Activated CD4-positive, alpha-beta T cell treated with anti-CD3 and anti-CD28 coated beads for 4 hours (primary cell): ENCODE measurements at regions not wholly inside any gene's neighbourhood (a gene's known extent, or its start where the extent isn't known, plus 50 kb on each side); places are given as distances from the start of the nearest gene placed in this dataset.
"Not testable (repeated sequence)": the region's sequence is repeated elsewhere in the genome, so short reads cannot be mapped to it uniquely, and the experiment has no call there.

Experiments
- DNase-seq, 2 donors: peaks; one replicate each; pipeline ENCODE4 v3.0.0-alpha.2; 2020

DNA sequence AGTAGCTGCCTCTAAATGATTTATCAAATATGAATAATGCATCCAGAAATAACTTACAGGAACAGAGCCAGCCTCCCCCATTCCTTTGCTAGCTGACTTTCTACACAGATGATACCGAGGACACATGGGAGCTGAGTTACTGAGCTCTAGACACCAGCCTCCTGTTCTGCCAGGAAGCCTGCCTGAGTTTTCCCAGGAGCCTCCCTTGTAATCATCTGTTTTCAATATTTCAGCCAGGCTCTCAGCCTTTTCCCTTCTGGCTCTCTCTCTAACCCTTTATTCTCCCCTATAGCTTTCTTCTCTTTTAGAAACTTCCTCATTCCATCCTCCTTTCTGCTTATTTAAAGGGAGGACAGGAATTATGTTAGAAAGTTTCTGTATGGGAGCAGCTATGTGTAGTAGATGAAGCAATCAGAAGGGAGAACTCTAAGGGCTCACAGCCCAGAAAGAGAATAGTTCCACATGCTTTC is 911.6 kb downstream of the TDRD15 start:
- DNase-seq: no peak

DNA sequence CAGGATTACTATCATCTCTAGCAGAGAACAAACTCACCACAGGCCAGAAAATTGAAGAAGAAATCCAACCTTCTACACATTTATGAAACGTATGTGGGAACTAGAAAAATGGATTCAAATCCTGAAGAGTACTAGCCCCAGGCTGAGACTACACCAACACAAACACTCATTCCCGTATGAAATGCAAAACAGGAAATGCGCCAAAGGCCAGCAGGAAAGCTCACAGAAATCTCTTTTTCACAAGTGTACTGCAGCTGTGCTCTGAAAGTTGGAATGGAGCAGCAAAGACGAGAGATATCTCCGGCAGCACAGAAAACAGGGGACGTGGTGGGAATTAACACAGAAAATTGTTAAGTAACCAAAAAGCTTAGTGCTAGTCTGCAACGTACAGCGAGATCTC is 913.5 kb downstream of the TDRD15 start:
- no peak for DNase-seq

DNA sequence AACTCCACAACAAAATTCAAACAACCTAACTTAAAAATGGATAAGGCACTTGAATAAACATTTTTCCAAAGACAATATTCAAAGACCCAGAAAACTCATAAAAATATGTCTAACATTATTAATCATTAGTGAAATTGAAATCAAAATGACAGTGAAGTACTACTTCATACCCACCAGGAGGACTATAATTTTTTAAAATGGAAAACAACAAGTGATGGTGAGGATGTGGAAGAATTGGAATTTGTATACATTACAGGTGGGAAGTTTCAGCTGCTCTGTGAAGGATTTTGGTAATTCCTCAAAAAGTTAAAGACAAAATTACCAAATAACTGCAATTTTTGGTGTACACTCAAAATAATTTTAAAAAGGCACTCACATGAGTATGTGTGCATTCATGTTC is 920.0 kb downstream of the TDRD15 start:
- no peak for DNase-seq

DNA sequence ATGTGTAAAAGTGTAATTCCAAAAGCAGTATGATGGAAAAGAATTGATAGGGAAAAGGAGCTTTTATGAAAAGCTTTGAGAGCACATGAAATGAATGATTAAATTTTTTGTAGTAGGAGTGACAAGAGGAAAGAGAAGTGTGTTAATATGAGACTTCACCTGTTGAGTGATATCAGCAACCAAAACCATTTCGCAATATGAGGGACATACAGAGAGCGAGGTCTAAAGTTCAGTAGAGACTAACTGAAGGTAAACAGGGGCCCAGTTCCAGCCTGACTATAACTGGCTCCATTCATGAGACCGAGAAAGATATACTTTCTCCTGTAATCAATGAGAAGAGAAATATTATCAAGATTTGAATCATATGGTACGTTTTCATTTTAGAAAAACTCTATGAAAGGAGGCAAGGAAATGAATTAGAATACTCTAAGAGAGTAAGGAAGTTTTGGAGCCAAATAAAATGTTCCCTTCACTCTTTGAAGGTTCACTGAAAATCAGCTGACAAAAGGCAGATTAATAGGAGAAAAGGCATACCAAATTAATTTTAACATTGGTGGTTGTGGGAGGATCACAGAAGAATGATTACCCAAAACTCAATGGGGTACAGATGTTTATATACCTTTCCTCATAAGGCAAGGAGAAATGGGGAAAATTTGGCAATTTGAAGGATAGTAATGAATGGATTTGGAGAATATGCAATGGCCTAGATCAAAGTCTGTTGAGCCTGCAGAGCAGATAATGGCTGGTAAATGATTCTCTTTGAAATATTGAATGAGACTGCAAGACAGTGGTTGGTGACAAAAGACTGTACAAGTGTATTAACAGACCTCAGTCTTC is 932.2 kb downstream of the TDRD15 start:
- no peak for DNase-seq

DNA sequence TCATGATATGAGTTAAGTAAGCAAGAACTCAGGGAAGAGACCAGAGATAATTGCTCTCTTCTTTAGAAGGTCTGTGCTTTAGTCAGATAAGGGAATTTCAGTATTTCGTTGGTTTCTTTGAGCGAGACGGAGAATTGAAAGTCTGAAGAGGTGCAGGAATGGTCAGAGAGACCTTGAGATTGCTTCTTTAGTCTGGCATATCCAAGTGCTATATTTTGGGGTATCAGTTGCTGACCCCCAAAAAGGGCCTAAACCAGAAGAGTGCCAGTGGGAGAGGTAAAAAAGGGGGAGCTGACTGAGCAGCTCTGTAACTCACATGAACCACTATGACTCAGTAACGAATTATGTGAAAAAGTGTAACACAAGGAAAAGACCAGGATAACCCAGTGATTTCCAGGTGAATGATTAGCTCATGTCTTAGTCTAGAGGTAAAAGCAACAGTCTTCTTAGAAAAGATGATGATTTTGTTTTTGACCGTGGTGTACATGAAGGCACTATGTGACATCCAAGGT is 932.9 kb downstream of the TDRD15 start:
- DNase-seq: no peak

DNA sequence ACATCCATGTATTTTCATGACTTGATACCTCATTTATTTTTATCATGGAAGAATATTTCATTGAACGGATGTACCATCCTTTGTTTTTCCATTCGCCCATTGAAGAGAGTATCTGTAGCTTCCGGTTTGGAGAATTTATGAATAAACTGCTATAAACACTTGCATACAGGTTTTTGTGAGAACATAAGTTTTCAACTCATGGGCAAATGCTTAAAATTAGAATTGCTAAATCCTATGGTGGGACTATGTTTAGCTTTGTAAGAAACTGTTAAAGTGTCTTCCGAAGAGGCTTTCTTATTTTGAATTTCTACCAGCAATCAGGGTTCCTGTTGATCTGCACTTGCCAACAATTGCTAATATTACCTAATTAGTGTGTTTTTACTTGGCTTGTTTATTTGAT is 938.9 kb downstream of the TDRD15 start:
- DNase-seq: no peak

DNA sequence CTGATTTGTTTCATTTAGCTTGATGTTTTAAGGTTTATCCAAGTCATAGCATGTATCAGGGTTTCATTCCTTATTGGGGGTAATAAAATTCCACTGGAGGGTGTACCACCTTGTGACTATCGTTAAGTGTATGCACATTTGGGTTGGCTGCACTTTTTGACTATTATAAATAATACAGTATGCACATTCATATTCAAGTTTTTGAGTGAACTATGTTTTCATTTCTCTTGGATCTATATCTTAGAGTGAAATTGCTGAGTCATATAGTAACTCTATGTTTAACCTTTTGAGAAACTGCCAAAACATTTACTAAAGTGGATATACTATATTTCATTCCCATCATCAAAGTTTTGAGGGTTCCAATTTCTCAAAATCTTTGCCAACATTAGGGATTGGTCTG is 952.7 kb downstream of the TDRD15 start:
- no peak for DNase-seq

DNA sequence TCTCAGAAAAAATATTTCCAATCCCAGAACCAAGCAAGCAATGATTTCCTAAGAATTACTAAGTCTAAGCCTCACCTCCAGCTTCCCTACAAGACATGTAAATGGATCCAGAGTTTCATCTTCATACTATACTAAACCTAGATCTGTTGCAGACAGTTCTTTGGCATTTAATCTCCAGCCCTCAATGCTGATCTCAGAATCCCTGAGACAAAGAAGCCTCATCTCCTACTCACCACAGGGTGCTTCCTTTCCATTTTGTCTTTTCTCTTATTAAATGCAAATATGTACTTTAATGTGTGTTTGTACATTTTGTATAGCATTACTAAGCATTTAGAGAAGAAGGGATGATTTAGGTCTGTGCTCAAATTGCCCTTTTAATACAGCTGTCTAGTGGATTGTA is 954.9 kb downstream of the TDRD15 start:
- no peak for DNase-seq

DNA sequence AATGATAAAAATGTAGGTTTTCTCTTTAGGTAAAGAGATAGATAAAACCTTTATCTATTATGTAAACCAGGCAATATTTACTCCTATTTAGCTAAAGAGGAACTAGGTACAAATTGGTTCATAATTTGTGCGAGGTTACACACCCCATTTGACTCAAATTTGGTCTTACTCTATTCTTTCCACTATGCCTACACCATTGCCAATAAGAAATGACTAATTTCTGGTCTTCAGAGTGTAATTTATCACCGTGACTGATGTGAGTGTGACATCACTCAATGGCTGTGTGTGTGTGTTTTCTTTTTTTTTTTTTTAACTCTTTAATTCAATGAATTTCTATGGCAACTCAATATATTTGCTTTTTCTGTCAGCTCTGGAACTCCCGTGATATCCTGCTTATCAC is 955.8 kb downstream of the TDRD15 start:
- DNase-seq: no peak

DNA sequence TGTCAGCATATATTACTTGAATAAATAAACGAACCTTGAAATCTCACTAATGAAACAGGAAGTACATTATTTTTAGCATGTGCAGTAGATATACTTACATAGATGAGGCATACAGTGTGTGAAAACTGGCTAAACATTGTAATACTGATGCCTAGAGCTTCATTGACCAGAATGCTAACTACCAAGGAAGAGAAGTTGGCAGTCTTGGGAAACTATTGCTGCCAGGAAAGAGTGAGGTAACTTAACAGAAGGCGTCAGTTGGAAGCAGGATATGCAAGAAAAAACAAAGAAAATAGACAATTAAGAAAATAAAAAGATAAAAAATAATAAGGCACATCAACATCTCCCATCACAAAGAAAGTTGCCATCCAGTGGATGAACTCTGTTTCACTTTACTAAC is 963.0 kb downstream of the TDRD15 start:
- no peak for DNase-seq

DNA sequence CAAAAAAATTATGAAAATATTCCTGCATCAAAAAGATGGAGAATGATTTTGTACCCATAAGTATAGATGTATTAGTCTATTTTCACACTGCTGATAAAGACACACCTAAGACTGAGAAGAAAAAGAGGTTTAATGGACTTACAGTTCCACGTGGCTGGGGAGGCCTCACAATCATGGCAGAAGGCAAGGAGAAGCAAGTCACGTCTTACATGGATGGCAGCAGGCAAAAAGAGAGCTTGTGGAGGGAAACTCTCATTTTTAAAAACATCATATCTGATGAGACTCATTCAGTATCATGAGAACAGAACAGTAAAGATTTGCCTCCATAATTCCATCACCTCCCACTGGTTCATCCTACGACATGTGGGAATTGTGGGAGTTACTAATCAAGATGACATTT is 979.8 kb downstream of the TDRD15 start:
- not testable (repeated sequence) for DNase-seq

DNA sequence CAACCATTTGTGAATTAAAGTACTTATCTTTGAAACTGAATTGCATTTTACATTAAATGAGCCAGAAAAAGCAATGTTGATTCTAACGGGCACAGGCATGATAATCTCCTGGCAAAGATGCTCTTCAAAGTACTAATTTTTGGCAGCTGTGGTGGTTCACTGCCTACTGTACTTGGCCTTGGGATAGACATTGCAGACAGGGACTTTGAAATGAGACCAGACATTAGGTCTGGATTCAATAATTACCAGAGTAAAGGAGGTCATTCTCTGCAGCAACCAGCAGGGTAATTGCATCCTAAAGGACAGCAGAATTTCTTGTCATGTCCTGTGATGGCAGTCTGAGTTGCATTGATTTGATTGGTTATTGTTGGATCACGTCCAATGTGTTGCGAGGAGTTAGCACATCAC is 986.5 kb downstream of the TDRD15 start:
- no peak for DNase-seq

DNA sequence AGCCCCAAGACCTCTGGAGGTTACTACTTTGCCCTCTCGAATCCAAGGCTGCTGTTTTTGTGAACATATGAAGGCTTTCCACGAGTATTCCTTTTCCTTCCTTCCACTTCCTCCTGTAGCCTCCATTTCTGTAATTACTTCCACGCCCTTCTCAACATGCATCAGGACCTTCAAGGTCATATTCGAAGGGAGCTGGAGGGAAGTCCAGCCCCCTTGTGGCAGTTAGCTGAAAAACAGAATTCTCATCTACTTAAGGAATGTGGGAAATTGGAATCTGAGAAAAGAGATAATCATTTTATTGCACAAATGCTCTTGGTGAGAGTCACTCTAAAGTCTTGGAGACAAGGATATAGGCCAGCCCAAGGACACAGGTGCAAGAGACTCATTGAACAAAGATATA is 1000.2 kb downstream of the TDRD15 start:
- DNase-seq: no peak

DNA sequence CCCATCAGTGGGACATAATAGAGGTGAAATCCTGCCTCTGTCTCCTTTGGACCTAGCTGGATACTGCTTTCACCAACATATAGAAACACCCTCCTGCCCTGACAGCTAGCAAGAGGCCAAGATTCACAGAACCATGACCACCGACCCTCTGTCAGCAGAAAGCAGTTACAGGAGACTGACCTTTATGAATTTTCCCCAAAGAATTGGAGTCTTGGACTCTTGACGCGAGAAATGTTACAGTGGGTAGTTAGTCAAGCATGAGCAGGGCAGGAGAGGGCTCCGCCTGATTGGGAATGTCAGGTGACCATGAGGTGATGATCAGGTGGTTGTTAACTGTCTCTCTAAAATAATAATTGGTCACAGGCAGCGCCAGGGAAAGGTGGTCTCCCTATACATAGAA is 1002.3 kb downstream of the TDRD15 start:
- DNase-seq: no peak

DNA sequence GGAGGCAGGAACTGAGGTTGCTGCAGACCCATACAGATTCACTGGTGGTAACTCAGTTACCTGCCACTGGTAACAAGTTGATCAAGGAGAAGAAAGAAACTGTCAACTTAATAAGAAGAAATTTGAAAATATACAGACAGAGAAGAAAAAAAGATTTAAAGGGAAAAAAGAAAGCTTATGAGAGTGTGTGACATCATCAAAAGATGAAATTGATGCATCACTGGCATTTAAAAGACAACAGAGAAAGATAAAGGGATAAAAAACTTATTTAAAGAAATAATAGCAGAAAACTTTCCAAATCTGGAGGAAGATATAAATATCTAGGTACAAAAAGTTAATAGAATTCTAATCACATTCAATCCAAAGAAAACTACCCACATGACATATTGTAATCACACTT is 1003.2 kb downstream of the TDRD15 start:
- DNase-seq: no peak

DNA sequence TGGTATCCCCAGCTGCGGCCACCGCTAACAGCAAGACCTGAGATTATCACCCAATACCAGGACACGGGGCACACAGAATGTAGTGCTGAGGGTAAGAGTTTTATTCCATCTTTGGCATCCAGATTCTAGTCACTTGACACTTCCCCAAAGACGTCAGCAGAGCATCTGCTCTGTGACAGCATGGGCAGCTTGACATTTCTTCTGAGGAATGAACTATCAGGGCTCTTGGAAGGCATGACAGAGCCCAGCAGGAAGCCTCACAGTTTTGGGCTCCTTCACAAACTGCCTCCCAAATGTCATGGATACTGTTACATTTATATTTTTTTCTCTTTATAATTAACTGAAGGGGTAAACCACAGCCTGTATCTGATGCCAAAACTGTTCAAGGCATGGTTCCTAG is 1010.7 kb downstream of the TDRD15 start:
- no peak for DNase-seq

DNA sequence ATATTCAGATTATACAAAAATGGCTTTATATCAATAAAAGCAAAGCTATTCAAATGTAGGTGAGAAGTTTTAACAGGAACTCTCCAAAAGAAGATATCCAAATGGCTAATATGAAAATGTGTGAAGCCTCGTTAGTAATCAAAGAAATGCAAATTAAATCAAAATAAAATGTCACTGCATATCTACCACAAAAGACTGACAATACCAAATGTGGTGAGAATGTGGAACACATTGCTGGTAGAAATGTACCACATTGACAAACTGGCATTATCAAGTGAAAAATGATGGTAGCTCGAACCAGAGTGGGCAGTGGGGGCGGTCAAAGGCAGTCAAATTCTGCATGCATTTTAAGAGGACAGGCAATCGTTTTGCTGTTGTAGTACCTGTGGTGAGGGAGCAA is 1012.7 kb downstream of the TDRD15 start:
- DNase-seq: no peak

DNA sequence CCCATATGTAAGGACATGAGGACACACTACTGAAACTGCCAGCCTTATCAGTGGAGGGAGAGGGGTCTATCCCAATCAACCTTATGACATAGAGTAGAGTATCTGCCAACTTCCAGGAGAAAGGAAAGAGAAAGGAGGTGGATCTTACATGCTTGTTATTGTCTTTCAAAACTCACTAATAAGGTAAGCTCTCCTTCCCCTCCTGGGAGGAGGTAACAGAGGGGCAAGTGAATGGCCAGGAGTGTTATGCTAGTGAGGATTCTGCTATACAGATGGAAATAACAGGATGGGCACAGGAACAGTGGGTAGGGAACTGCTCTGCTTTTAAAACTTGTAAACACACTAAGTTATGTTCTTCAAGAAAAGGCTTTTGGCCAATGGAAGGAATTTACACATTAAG is 1020.1 kb downstream of the TDRD15 start:
- DNase-seq: no peak

DNA sequence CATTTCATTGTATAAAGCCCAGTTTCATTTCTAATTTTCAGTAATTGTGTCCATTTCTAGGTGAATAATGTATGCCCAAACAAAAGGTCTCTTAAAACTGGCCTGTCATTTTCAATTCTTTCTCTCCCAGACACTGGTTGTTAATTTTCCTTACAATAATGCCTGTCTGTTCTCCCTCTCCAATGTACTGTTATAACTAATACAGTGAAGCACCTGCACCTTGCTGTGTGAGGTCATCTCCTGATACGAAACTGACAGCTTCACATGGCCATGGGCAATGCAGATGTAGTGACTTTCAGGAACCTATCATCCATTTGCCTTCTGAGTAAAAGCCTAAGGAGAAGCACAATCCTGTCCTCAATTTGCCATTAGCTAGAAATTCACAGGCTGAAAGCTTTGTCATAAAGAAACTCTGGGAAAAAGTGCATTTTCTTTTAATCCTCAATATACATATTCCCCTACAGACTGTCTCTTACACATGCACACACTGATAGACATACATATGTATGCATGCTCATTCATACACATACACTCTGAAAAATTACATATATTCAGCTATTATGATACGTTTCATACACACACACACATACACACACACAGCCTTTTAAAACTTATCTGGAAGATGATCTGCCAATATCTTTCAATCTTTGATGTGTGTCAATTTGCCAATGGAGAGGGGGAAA is 1030.3 kb downstream of the TDRD15 start:
- DNase-seq: no peak

DNA sequence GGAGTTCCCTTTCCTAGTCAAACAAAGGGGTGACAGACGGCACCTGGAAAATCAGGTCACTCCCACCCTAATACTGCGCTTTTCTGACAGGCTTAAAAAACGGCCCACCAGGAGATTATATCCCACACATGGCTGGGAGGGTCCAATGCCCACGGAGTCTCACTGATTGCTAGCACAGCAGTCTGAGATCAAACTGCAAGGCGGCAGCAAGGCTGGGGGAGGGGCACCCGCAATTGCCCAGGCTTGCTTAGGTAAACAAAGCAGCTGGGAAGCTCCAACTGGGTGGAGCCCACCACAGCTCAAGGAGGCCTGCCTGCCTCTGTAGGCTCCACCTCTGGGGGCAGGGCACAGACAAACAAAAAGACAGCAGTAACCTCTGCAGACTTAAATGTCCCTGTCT is 1032.9 kb downstream of the TDRD15 start:
- DNase-seq: not testable (repeated sequence)

DNA sequence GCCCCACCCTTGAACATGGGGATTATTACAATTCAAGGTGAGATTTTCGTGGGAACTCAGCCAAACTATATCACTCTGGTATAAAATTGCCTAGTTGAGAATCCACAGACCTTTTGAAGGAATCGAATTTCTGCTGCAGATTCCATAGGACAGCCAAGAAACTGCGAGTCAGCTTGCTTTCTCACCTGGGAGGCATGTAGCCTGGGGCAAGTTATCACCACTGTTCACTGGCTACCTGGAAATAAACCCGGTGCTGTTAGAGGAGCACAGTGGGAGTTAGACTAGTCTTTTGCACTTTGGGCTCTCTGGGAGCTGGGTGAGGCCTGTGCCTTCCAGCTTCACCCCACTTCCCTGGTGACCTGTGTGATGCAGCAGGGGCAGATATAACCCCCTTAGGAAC is 1043.5 kb downstream of the TDRD15 start:
- no peak for DNase-seq

DNA sequence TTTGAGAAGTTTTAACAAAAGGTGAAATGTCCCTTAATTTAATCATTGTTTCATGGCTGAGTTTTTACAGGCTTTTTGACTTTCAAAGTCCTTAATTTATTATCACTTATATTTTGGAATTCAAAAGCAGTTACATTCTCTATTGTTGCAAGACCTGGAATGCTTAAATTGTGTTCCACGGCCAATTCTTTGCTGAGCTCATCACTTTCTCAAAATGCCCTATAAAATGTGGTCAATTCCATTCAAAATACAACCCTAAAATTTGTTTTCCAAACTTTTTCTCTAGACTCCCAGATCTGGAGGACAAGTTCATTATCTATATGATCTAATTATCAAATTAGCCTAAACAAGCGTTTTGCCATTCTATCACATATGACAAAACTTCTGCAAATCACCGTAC is 1051.2 kb downstream of the TDRD15 start:
- DNase-seq: no peak

DNA sequence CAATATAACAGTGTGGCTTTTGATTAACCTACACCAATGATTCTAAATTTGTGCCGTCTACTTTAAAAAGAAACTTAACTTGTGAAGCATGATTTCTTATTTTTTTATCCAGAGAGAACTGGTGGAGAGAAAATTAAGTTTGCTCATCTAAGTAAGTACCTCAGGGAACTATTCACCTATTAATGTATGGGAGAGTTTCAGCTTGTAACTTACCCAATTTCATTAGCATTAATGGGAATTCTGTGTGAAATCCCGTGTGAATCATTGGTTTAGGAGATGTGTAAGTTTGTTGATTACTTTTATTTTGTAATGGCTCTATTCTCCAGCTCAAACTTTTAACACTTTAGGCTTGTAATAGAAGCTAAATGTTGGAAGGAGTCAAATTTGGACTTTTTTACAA is 1061.5 kb downstream of the TDRD15 start:
- no peak for DNase-seq

DNA sequence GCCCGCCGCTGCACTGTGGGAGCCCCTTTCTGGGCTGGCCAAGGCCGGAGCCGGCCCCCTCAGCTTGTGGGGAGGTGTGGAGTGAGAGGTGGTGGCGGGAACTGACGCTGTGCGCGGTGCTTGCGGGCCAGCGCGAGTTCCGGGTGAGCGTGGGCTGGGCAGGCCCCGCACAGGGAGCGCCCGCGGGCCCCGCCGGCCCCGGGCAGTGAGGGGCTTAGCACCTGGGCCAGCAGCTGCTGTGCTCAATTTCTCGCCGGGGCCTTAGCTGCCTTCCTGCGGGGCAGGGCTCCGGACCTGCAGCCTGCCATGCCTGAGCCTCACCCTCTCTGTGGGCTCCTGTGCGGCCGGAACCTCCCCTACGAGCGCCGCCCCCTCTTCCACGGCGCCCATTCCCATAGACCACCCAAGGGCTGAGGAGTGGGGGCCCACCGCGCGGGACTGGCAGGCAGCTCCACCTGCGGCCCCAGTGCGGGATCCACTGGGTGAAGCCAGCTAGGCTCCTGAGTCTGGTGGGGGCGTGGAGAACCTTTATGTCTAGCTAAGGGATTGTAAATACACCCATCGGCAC is 1062.6 kb downstream of the TDRD15 start:
- DNase-seq: not testable (repeated sequence)
